ENCODE measurements at regions not wholly inside any gene's neighbourhood (a gene's known extent, or its start where the extent isn't known, plus 50 kb on each side); places are given as distances from the start of the nearest gene placed in this dataset.

- no peaks in the 10 kb centered on the region for H3K4me1 Mint-ChIP-seq (ENCODE audit: low read depth)
- DNase-seq, result no peak
These were observed 121.6 kb upstream of the BARHL2 start for GRCh38 chr1:90838720-90839119.

GRCh38 chr1:90837420-90837819 is 120.3 kb upstream of the BARHL2 start:
- no peaks in the 10 kb centered on the region for H3K36me3 Mint-ChIP-seq (ENCODE audit: low read depth)
- H3K27me3 Mint-ChIP-seq (ENCODE audit: insufficient read depth), result peaks cover 38% of the 10 kb centered on the region
- H3K4me3 Mint-ChIP-seq, result no peak overlapping the region
- no peak overlapping the region for H3K27ac Mint-ChIP-seq
- H3K9me3 Mint-ChIP-seq, result no peaks in the 10 kb centered on the region
- no peaks in the 10 kb centered on the region for H3K4me1 Mint-ChIP-seq (ENCODE audit: low read depth)
- no peak for DNase-seq
- no peak for TF ChIP-seq CTCF (IDR thresholded peaks at IDR 0.05)

More at GRCh38 chr1:90838720-90839119, 121.6 kb upstream of the BARHL2 start:
- no peaks in the 10 kb centered on the region for H3K9me3 Mint-ChIP-seq
- H3K27me3 Mint-ChIP-seq (ENCODE audit: insufficient read depth), result peaks cover 40% of the 10 kb centered on the region
- no peaks in the 10 kb centered on the region for H3K36me3 Mint-ChIP-seq (ENCODE audit: low read depth)
- no peak overlapping the region for H3K27ac Mint-ChIP-seq
- H3K4me3 Mint-ChIP-seq, result no peak overlapping the region
- no peak for TF ChIP-seq CTCF (IDR thresholded peaks at IDR 0.05)

- Mint-ChIP-seq H3K4me1 (ENCODE audit: low read depth) (no peaks in the 10 kb centered on the region; the same call in 1 of the 2 replicates), H3K27ac (no peak overlapping the region), H3K4me3 (no peak overlapping the region)
These were observed 119.2 kb upstream of the BARHL2 start for GRCh38 chr1:90836345-90836679.

GRCh38 chr1:90835661-90836344 is 118.7 kb upstream of the BARHL2 start:
- no peaks in the 10 kb centered on the region; the same call in 1 of the 2 replicates for H3K4me1 Mint-ChIP-seq (ENCODE audit: low read depth)
- H3K9me3 Mint-ChIP-seq, result no peaks in the 10 kb centered on the region
- H3K36me3 Mint-ChIP-seq (ENCODE audit: low read depth), result no peaks in the 10 kb centered on the region
- no peak overlapping the region for H3K4me3 Mint-ChIP-seq
- TF ChIP-seq CTCF (IDR thresholded peaks at IDR 0.05), result no peak
- no peak overlapping the region for H3K27ac Mint-ChIP-seq
- no peak for DNase-seq
- H3K27me3 Mint-ChIP-seq (ENCODE audit: insufficient read depth), result peaks cover 32% of the 10 kb centered on the region

More at GRCh38 chr1:90836345-90836679, 119.2 kb upstream of the BARHL2 start:
- Mint-ChIP-seq H3K36me3 (ENCODE audit: low read depth) (no peaks in the 10 kb centered on the region), H3K9me3 (no peaks in the 10 kb centered on the region), H3K27me3 (ENCODE audit: insufficient read depth) (peaks cover 34% of the 10 kb centered on the region)
- TF ChIP-seq CTCF (IDR thresholded peaks at IDR 0.05), result no peak
- DNase-seq, result no peak

- H3K9me3 Mint-ChIP-seq, result no peaks in the 10 kb centered on the region
- no peak for TF ChIP-seq CTCF (IDR thresholded peaks at IDR 0.05)
- H3K4me3 Mint-ChIP-seq, result no peak overlapping the region
- DNase-seq, result no peak
- H3K27me3 Mint-ChIP-seq (ENCODE audit: insufficient read depth), result peaks cover 31% of the 10 kb centered on the region
- H3K36me3 Mint-ChIP-seq (ENCODE audit: low read depth), result no peaks in the 10 kb centered on the region
- H3K27ac Mint-ChIP-seq, result no peak overlapping the region
- H3K4me1 Mint-ChIP-seq (ENCODE audit: low read depth), result no peaks in the 10 kb centered on the region; the same call in 1 of the 2 replicates
These were observed 118.0 kb upstream of the BARHL2 start for GRCh38 chr1:90834886-90835660.

Measured in HFFc6 (cell line).